Activated CD4-positive, alpha-beta T cell treated with anti-CD3 and anti-CD28 coated beads, Interleukin-2, amount 50 U/mL, for 48 hours (primary cell): ENCODE measurements at regions not wholly inside any gene's neighbourhood (a gene's known extent, or its start where the extent isn't known, plus 50 kb on each side); places are given as distances from the start of the nearest gene placed in this dataset.

Source experiments
- DNase-seq, 2 experiments: peaks; one replicate each; pipeline ENCODE4 v3.0.0-alpha.2; 2020

- no peak for DNase-seq
Observed at GRCh38 chr2:204331988-204332387, 213.3 kb upstream of the PARD3B start.

DNA sequence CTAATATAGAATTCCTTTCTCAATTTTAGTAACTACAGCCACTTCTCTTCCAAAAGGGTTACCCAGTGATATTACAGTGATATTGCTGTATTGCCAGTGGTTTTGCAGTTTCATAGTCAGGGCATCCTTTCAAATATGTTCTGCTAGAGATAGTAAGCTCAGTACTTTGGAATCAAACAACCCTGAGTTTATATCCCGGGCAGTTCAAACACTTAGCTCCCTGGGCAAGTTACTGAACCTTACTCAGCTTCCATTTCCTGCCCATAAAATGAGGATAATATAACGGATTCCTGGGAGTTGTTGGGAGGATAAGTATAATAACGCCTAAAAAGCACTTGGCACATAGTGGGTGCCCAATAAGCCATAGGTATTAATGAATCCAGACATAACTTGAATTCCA, 212.6 kb upstream of the PARD3B start:
- DNase-seq, result no peak

- DNase-seq, result no peak
Observed at GRCh38 chr2:204333861-204334260, 211.4 kb upstream of the PARD3B start.

DNA sequence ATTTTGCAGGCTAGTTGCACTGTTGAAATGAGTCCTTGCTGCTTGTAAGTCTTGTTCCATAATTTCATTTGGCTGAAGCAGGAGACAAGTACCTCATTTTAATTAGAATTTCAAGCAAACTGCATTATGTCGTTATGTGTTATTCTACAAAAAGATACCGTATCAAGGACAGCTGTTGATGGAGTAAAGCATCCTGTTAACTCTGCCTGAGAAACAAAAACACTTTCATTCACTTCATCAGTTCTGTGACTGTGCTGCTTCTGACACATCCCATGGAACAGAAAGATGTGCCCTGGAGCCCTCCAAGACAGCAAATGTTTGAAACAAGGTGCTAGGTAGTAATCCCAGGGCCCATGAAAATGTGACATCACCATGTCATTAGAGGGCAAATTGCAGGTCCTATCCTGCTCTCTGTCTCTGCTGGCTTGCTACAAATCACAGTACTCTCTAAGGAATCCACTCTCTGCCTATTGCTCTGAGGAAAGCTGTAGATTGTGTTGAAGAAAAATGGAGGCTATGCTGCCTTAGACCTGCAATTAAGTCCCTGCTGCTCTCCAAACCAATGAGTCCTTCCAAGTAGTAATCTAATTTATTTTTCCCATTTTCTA, 209.7 kb upstream of the PARD3B start:
- no peak for DNase-seq

DNA sequence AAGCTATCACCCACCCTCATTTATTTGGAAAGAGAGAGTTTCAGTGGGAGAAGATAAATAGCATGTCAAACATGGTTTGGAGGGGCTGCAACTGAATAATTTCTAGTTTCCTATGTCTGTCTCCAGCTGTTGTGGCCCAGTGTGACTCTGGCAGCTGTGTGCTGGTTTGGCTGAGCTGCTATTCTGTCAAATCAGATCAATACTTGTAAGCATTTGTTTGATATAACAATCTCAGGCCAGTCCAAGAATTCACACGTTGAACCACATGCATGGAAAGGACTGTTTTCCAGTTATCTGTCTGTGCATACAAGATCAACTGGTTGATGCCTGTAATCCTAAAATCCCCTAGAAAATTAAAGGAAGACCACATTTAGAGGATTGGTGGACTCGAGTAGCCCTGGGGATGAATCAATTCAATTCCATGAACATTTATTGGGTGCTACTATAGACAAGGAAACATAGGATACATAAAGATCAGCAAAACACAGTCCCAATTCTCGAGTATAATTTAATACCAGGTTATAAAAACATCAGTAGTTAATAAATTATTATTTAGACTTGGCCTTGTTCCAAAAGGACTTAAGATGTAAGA, 209.0 kb upstream of the PARD3B start:
- DNase-seq, result no peak

GRCh38 chr2:204337638-204338037, 207.6 kb upstream of the PARD3B start:
- DNase-seq, result no peak

DNA sequence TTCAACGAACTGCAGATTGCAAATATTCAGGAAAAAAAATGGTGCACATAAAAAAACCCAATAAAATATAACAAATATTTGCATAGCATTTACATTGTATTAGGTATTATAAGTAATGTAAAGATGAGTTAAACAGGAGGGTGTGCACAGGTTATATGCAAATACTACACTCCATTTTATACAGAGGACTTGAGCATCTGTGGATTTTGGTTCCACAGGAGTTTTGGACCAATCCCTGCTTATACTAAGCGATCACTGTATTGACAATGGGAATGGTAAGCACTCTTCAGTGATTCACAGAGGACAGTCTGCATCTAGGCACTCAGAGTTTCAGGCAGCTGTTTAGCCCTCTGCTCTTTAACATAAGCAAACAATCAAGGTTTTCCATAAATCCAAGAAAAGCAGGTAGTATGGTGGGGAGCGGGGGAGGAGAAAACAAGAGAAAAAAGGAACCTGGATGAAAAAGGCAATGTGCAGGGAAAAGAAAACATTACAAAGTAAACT, 206.0 kb upstream of the PARD3B start:
- no peak for DNase-seq

GRCh38 chr2:204340511-204340910, 204.8 kb upstream of the PARD3B start:
- DNase-seq, result no peak

DNA sequence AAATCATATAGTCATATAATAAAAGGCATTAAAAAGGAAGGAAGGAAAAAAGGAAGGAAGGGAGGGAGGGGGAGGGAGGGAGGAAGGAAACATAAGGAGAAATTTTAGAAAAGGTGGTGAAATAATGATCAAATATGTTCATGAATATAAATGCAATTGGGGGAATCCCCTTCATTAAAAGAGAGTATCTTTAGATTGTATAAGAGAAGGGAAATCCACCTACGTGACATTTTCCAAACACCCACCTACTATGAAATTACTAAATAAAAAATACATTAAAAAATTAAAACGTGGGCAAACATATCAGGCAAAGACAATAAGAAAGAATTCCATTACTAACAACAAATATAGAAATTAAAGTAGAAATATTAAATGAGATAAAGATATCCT, 203.4 kb upstream of the PARD3B start:
- no peak for DNase-seq

- DNase-seq, result no peak
Observed at GRCh38 chr2:204343685-204344084, 201.6 kb upstream of the PARD3B start.

DNA sequence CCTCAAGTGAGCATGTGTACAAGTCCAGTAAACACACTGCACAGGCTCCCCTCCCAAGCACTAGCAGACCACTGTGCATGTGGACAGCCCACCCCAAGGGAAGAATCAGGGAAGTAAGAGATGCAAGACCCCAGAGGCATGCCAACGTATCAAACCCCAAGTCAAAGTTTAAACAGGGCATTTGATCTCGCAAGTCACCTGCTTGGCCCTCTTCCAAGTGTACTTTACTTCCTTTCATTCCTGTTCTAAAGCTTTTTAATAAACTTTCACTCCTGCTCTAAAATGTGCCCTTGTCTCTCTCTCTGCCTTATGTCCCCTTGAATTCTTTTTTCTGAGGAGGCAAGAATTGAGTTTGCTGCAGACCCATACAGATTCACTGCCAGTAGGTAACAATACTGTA, 201.2 kb upstream of the PARD3B start:
- no peak for DNase-seq

- no peak for DNase-seq
Observed at GRCh38 chr2:204346906-204347305, 198.4 kb upstream of the PARD3B start.

- DNase-seq, result no peak
Observed at GRCh38 chr2:204353823-204354222, 191.5 kb upstream of the PARD3B start.

GRCh38 chr2:204354442-204354856, 190.8 kb upstream of the PARD3B start:
- no peak for DNase-seq

DNA sequence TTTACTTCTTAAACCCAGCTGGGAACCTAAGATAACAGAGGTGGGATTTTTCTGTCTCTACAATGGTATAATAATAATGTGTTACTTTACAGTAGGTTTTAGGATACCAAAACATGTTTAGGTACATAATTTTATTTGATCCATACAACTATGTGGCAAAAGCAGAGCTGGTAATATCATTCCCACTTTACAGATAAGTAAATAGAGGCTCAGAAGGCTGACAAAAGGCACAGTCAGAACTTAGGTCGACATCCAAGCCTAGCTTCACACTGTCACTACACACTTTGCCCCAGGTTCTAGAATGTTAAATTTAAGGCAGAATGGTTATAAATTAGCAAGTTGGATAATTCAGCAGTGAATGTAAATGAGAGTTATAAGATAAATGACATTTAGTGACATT, 189.6 kb upstream of the PARD3B start:
- DNase-seq, result no peak

DNA sequence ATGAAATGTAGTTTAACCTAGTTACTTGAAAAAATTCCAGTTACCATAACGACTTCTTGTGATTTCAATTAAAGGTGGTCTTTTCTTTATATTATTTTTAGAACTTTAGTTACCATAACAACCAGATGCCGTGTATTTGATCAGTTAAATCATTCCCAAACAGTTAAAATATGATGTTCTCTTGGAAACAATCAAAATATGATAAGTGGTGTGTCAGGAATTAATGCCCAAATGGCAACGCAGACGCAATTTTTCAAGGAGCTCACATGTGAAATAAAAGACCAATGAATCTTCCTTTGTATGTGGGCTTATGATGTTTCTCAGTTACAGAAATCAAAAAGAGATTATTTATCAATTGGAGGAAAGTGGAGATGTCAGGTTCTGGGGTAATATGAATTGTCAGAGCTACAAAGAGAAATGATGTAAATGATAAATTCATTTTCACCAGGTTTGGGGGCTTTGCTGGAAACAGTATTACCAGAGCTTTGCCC, 189.1 kb upstream of the PARD3B start:
- DNase-seq, result no peak

GRCh38 chr2:204357286-204357685, 188.0 kb upstream of the PARD3B start:
- DNase-seq, result no peak

DNA sequence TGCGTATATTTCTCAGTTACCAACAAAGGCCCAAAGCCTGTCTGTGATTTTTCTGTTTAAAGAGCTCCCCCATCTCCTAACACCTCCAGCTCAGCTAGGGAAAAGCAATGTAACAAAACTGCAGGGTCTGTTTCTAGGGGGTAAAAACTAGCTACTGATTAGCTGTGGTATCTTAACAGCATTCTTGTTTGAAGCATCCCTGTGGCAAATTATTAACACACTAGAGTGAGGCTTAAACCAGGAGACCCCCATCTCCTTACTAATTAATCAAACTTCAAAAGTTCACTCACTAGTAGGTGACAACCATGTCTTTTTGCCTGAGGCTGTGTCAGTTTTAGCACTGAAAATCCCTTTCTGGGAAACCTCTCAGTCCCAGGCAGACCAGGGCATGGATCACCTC, 186.2 kb upstream of the PARD3B start:
- DNase-seq, result no peak

DNA sequence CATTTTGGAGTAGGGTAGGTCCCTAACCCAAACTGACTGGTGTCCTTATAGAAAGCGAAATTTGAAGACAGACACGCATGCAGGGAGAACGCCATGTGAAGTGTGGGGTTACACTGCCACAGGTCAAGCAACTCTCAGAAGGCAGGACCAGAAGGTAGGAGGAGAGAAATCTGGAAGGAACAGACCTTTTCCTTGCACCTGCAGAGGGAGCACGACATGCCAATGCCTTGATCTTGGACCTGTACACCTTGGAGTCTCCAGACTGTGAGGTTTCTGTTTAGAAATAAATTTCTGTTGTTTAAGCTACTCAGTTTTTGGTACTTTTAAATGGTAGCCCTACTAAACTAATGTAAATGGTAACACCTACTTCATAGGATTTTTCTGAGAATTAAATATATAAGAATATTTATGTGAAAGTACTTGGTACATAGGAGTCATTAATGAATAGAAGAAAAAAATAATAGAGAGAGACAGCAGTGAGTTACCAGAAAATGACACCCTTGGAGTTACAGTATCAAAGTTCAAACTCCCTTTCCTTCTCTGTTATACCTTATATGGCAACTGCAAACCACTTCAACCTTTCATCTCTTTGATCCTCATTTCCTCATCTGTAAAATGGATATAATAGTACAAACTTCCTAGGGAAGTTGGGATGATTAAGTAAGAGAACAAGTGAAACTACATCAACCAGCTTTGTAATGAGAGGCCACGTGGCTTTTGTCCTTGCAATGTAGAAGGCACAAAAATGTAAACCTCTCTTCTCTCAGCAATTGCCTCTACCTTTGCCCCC, 184.9 kb upstream of the PARD3B start:
- no peak for DNase-seq

DNA sequence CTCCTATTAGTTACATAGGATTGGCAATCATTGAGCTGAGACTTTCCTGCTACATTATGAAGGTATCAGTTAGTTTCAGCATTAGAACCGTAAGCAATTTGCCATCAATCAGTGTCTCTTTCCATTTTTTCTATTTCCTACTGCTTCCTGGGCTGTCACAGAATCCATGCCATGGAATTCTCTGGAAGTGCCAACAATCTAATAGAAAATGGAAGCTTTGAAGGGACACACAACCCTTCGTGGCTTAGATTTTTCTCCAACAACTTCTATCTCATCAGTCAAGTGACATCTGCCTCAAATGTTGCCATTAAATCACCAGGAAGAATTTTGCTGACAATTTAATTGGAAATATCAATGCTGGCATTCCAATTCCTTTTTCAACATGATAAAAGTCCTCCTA, 183.5 kb upstream of the PARD3B start:
- no peak for DNase-seq

DNA sequence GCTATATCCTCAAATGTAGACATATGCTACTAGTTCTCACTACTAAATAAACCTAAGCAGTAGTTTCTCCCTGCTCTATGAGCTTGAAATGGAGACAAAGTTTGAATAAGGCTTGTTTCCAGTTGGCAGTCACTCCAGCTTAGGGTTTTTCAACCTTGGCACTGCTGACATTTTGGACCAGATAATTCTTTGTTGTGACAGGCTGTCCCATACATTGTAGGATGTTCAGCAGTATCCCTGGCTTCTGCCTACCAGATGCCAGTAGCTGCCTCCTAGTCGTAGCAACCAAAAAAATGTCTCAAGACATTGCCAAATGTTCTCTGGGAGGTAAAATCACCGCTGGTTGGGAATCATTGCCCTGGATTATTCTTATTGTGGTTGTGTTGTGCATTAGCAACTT, 182.7 kb upstream of the PARD3B start:
- no peak for DNase-seq

- DNase-seq, result no peak
Observed at GRCh38 chr2:204363513-204363912, 181.8 kb upstream of the PARD3B start.

- DNase-seq, result no peak
Observed at GRCh38 chr2:204364860-204365535, 180.3 kb upstream of the PARD3B start.
